Activated CD8-positive, alpha-beta memory T cell treated with anti-CD3 and anti-CD28 coated beads for 36 hours (primary cell): ENCODE measurements at regions not wholly inside any gene's neighbourhood (a gene's known extent, or its start where the extent isn't known, plus 50 kb on each side); places are given as distances from the start of the nearest gene placed in this dataset.

Experiments
- CTCF ChIA-PET: fragments of 350-600 bp; sonication (Branson Sonifier 250); formaldehyde crosslinking; loops from one replicate; lab custom pipeline; 2021; ENCODE audit warnings: antibody characterized with exemption; lab: Charles Lee
- POLR2A ChIA-PET: fragments of 350-600 bp; sonication (Branson Sonifier 250); formaldehyde crosslinking; loops from one replicate; lab custom pipeline; 2021; ENCODE audit warnings: antibody characterized with exemption; lab: Charles Lee

GRCh38 chr12:102549691-102550090 lies 69.3 kb upstream of the IGF1 start:
- ChIA-PET CTCF (interaction anchor here (0.7 kb wide), 1 partner anchor 1413 kb away, joined by 3 read pairs; no protein-coding TSS in a partner anchor), POLR2A (no interaction called here)

DNA sequence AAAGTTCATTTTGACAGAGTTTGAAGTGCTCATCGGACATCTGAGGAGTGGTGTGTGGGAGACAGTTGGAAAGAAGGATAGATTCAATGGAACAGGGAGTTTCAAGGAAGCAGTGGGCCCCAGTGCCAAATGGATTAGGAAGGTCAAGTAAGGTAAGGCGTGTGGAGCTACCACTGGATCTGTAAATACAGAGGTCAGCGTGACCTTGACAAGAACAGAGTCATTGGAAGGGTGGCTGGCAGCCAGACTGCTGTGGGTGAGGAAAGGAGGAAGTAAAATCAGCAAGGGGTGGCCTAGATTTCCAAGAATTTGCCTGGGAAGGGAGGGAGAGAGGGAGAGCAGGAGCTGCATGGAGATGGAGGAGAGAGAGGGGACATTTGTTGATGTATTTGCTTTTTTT lies 68.2 kb upstream of the IGF1 start:
- ChIA-PET CTCF (no interaction called here), POLR2A (no interaction called here)

DNA sequence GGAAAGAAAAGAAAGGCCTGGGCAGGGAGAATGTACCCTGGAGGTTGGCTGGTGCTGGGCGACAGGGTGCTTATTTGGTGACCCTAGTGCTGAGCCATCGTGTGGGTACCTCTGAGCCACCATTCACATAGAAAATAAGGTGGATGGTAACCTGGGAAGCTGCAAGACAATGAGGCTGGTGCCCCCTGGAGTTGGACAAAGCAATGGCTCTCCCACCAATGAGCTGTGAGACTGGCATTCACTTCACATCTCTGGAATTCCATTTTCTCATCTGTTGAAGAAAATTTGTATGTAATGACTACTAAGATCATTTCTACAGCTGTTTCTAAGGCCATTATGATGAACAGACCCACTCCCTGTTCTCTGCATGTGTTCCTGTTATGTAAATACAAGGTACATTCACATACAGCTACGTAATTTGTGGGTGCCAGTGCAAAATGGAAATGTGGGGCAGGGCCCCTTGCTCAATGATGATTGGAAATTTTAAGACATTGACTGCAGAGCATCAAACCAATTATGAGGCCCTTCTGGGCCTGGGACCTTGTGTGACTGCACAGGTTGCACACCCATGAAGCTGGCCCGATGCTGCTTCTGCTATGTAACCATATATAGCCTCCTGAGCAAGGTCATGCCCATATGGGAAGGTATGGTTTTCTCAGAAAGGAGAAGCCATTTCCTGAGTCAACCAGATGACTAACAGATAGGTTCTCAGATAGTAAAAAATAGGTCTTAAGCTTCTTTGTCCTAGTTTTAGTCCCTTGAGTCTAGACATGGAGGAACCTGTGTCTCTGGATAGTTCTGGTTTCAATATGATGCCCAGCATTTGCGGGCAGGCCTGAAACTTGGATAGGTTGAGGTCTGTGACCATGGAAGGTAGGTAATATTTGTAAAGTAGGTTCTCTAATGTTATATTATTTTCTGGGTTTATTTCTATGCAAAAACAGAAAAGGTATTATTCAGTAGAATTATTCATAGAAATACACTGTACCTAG lies 63.4 kb upstream of the IGF1 start:
- ChIA-PET POLR2A (no interaction called here), CTCF (interaction anchor here (1.1 kb wide), 1 partner anchor 374 kb away, joined by 4 read pairs; no protein-coding TSS in a partner anchor)

GRCh38 chr12:102542816-102543440 lies 62.6 kb upstream of the IGF1 start:
- ChIA-PET CTCF (no interaction called here), POLR2A (no interaction called here)

GRCh38 chr12:102540815-102541385 lies 60.5 kb upstream of the IGF1 start:
- ChIA-PET POLR2A (no interaction called here), CTCF (no interaction called here)

DNA sequence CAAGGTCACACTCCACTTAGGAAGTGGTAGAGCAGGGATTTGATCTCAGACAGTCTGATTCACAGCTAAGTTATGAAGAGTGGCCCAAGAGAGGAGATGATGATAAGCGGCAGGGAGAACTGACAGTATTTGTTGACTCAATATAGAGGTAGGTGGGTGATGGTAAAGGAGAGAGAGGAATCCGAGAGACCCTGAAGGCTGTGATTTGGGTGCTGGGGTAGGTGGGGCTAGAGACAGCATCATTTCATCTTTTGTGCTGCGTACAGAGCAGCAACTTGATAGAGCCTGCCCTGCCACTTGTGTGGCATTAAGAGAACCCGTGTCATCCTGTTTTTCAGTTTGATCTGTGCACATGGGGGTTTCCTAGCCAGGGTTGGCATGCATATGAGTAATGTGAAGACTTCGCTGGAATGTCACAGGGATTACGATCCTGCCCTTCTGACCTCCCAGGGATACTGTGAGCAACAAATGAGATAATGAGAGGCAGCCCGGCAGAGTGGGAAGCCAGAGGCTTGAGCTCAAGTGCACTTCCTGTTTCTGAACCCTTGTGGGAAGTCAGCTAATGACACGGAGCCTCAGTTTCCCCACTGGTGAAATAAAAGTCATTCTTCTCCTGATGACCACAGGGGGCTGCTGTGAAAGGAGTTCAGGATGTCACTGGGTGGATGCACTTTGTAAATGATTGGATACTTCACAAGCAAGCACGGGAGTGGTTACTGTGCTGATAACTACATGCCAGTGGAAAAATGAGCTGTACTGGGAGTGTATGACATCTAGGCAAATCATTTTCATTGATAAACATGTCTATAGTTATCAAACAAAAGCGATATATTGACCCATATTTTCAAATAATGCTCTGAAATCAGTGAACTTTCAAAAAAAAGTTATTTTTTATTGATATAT lies 59.5 kb upstream of the IGF1 start:
- POLR2A ChIA-PET = no interaction called here
- CTCF ChIA-PET = no interaction called here

DNA sequence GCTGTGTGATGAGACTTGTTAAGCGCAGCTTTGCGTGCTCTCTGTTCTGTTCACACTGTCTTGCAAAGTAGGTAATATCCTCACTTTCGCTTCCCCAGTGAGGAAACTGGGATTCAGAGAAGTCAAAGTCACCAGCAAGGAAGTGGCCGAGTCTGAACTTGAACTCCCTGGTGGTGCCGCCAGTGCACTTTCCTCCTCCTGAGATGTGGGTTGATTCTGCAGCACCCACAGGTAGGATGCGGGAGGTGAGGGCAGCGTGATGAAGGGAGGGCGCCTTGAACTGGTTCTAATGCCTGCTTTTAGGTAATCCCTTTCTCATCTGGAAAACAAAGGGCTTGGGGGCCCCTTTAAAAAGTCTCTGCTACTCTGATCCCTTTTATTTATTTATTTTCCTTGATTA lies 54.9 kb upstream of the IGF1 start:
- ChIA-PET POLR2A (no interaction called here), CTCF (no interaction called here)

DNA sequence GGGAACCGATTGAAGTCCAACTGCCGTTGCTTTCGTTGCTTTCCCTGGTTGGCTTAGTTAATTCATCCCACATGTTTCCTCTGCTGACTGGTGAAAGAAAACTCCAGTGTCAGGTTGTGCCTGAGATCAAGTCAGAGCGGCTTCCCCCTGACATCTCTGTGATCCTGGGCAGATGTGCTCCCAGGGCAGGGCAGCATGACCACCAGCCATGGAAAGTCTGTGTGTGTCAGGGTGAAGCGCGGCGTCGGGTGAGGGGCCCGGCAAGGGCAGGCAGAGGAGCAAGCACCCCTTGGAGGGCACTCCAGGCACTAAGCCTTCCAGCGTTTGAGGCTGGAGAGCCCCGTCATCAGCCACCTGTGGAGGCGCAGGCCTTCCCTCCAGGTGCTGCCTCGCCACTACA lies 54.5 kb upstream of the IGF1 start:
- POLR2A ChIA-PET = no interaction called here
- CTCF ChIA-PET = no interaction called here

GRCh38 chr12:102533483-102534215 lies 53.3 kb upstream of the IGF1 start:
- CTCF ChIA-PET = no interaction called here
- POLR2A ChIA-PET = no interaction called here
